Stimulated activated CD4-positive, alpha-beta T cell treated with anti-CD3 and anti-CD28 coated beads, Interleukin-4, amount 100 ng/mL, for 48 hours (primary cell): ENCODE measurements at regions not wholly inside any gene's neighbourhood (a gene's known extent, or its start where the extent isn't known, plus 50 kb on each side); places are given as distances from the start of the nearest gene placed in this dataset.
A peak's percentile ranks its signal among the peaks of the same experiment; 100 is the strongest.

Experiments
- DNase-seq, 2 donors: peaks; one replicate each; pipeline ENCODE4 v3.0.0-alpha.2; 2020; ENCODE audit warnings: low read depth in 2 of 2

DNA sequence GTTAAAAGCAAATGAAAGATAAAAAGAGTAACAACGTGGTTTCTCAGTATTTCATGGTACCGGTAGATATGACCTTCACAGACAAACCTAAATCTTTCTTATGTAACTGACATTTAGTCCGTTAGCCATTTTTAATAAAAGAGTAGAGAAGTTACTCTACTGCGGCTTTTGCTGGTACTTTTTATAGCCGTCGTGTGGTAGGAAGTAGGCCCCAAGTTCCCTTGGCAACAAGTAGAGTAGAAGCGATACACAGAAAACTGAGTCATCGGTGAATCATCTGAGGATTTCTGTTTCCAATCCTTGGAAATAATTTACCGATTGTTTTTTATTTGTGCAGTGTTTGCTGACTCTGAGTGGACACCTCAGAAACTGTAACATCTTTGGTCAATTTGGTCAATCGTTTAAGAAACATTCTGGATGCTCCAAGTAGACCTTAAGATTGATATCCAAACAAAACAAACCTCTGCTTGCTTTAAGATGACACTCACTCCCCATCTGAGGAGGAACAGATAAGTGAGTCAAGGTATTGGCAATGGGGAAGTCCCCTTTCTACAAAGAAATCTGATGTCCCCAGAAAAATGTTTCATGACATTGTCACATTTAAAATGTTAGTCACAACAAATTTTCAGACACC lies 63.9 kb upstream of the AHR start:
- DNase-seq, result peak; percentile 5 to 40

GRCh38 chr7:17236171-17236570 lies 62.3 kb upstream of the AHR start:
- DNase-seq, result no peak

DNA sequence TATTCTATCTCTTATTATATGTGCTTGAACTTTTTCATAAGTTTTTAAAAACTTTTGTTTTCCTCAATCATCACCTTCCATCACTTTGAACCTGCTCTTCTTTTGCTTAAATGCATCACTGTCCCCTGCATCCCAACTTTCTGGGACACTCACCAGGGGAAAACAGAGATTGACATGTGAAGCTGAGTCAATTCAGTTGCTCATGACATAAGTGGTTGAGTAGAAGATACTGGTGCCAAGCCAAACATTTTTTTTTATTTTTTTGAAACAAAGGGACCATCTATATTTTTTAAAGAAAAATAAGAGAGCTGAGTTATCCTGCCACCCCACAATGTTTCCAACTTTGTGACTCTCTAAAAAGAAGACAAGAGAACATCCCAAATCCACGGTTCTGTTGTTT lies 61.8 kb upstream of the AHR start:
- DNase-seq, result no peak

DNA sequence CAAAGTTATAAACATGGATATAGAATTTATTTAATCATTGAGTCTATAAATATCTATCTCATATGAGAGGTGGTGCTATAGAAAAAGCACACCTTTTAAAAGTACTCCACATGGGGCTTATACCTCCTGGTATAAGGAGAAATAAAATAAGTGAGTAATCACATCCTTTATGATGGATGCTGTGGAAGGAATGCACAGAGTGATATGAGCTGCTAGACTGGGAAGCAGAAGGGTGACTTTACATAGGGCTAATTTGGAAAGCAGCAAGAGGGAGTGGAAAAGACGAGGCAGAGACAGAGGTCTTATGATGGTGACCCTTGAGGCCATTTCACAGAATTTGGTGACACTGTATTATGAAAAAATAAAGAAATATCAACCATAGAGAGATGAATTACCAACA lies 59.4 kb upstream of the AHR start:
- no peak for DNase-seq

DNA sequence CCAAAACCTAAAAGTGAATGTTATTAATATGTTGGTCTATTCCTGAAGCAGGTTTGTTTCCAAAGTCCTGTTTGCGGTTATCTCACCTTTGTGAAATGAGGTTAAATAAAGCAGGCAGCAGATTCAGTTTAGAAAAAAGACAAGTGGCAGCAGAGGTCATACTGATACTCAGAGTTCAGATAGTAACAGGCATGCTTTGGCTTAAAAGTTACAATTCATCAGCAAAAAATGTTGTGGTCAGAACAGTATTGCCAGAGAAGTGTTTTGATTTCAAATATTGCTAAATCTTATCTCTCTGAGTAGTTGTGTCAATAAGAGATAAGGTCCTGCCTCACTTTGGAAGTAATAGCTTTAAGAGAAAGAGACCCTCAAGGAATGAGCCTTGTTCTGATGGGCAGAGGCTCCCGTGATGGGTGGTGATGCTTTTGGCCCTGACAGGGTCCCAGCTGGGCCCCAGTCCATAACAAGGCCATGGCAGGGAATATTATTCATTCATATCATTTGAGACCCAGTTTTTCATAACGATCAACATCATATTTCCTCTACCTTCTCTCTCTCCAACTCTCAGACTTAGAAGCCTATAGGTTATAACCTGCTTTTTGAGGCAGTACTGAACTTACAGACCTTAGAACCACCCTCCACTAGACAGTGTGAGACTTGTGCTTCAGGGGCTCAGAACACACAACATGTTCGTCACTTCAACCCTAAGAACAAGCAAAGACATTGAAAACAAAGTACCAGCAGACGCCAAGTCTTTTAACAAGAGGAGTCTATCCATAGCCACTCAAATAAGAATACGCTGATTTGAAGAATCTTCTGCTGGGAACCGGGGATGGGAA lies 58.5 kb upstream of the AHR start:
- no peak for DNase-seq

DNA sequence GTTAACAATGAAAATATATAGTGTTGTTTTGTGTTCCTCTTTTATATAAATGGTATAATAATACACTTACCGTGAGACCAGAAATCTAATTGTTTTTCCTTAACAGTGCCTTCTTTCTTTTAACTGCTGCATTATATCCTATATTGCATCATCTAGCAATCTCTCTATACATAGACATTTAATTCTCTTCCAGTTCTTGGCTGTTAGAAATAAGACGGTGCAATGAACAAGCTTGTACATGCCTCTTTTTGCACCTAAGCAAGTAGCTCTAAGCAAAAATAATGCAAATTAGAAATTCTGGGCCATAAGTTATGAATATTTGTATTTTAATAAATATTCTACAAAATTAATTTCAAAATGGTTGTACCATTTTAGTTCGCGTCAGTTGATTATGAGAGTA lies 55.9 kb upstream of the AHR start:
- no peak for DNase-seq

DNA sequence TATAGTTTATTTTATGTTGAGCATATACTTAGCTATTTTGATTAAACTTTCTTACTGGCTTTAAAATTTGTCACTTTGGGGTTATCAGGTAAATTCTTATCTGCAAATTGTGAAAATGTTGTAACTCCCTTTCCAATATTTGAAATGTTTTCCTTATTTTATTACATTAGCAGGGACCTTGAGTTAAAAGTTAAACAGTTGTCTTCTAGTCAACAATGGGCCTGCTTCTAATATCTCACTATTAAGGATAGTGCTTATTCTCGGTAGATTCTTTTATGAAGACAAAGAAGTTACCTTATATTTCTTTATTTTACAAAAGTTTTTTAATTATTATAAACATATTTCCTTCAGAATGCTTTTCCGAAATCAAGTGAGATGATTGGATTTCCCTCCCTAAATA lies 53.7 kb upstream of the AHR start:
- no peak for DNase-seq

DNA sequence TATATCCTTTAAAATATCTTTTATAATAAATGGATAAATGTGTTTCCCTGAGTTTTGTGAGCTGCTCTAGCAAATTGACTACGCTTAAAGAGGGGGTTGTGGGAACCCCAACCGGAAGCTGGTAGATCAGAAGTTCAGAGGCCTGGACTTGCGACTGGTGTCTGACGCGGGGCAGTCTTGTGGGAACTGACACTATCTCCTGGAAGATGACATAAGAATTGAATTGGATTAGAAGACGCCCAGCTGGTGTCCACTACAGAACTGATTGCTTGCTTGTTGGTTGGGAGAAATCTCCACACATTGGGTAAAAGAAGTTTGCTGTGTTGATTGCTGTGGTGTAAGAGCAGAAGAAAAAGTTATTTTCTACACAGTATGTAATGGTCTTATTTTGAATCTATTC lies 51.1 kb upstream of the AHR start:
- DNase-seq, result no peak

DNA sequence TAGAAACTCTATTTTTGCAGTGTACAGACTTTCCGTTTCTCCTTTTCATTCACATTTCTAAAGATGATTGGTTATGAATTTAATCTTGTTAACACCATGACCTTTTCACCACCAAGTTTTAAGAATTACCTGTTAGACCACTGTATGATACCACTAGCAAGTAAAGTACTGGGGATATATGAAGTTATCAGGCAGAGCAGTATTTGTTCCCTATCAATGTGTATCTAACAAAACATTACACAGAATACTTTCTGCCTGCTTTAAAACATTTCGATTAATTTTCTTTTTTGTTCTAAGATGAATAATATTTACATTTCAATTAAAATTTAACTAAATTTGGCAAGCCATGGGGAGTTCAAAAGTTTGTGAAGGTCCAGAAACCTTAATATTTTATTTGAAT lies 49.9 kb upstream of the AHR start:
- no peak for DNase-seq
